ENCODE measurements at regions not wholly inside any gene's neighbourhood (a gene's known extent, or its start where the extent isn't known, plus 50 kb on each side); places are given as distances from the start of the nearest gene placed in this dataset.
"Not testable (repeated sequence)": the region's sequence is repeated elsewhere in the genome, so short reads cannot be mapped to it uniquely, and the experiment has no call there.

- no peak for DNase-seq (ENCODE audit: low read depth)
- TF ChIP-seq CTCF (conservative IDR thresholded peaks at IDR 0.05; ENCODE audit: low read depth, low read length) = no peak
- no peak overlapping the region for H3K4me3 ChIP-seq (ENCODE audit: low read length)
These were observed 253.7 kb upstream of the ANXA10 start for GRCh38 chr4:167838686-167839085.

- no peak for TF ChIP-seq CTCF (conservative IDR thresholded peaks at IDR 0.05; ENCODE audit: low read depth, low read length)
- DNase-seq (ENCODE audit: low read depth) = no peak
- H3K4me3 ChIP-seq (ENCODE audit: low read length) = no peak overlapping the region
These were observed 249.8 kb upstream of the ANXA10 start for GRCh38 chr4:167842487-167842886.

- no peak for TF ChIP-seq CTCF (conservative IDR thresholded peaks at IDR 0.05; ENCODE audit: low read depth, low read length)
- DNase-seq (ENCODE audit: low read depth) = no peak
- H3K4me3 ChIP-seq (ENCODE audit: low read length) = no peak overlapping the region
These were observed 237.5 kb upstream of the ANXA10 start for GRCh38 chr4:167854881-167855280.

- H3K4me3 ChIP-seq (ENCODE audit: low read length); DNase-seq (ENCODE audit: low read depth): not testable (repeated sequence)
These were observed 234.2 kb upstream of the ANXA10 start for GRCh38 chr4:167858127-167858526.

- H3K4me3 ChIP-seq (ENCODE audit: low read length) = no peak overlapping the region
- DNase-seq (ENCODE audit: low read depth) = no peak
- TF ChIP-seq CTCF (conservative IDR thresholded peaks at IDR 0.05; ENCODE audit: low read depth, low read length) = no peak
These were observed 225.1 kb upstream of the ANXA10 start for GRCh38 chr4:167867191-167867590.

- TF ChIP-seq CTCF (conservative IDR thresholded peaks at IDR 0.05; ENCODE audit: low read depth, low read length) = no peak
- no peak overlapping the region for H3K4me3 ChIP-seq (ENCODE audit: low read length)
- DNase-seq (ENCODE audit: low read depth) = no peak
These were observed 224.2 kb upstream of the ANXA10 start for GRCh38 chr4:167868163-167868562.

- H3K4me3 ChIP-seq (ENCODE audit: low read length) = no peak overlapping the region
These were observed 218.8 kb upstream of the ANXA10 start for GRCh38 chr4:167873496-167873895.

GRCh38 chr4:167876091-167876490, 216.2 kb upstream of the ANXA10 start:
- H3K4me3 ChIP-seq (ENCODE audit: low read length); DNase-seq (ENCODE audit: low read depth): not testable (repeated sequence)

More at GRCh38 chr4:167873496-167873895, 218.8 kb upstream of the ANXA10 start:
- TF ChIP-seq CTCF (conservative IDR thresholded peaks at IDR 0.05; ENCODE audit: low read depth, low read length) = no peak
- DNase-seq (ENCODE audit: low read depth) = no peak

- H3K4me3 ChIP-seq (ENCODE audit: low read length); DNase-seq (ENCODE audit: low read depth): not testable (repeated sequence)
These were observed 214.5 kb upstream of the ANXA10 start for GRCh38 chr4:167877826-167878225.
